Endothelial cell of umbilical vein (primary cell): ENCODE measurements at regions not wholly inside any gene's neighbourhood (a gene's known extent, or its start where the extent isn't known, plus 50 kb on each side); places are given as distances from the start of the nearest gene placed in this dataset.

Experiments used
- EZH2 ChIP-seq: IDR thresholded peaks from 2 replicates; pipeline ENCODE4 v1.6.1; 2012; ENCODE audit warnings: borderline replicate concordance, low read depth, mild to moderate bottlenecking, moderate library complexity, low read length, inconsistent platforms; ENCODE audit not compliant: severe bottlenecking
- GATA2 ChIP-seq: IDR thresholded peaks from 2 replicates; pipeline ENCODE4 v1.7.0; 2011; ENCODE audit warnings: low read depth, mild to moderate bottlenecking, moderate library complexity, mixed read lengths, low read length; ENCODE audit not compliant: insufficient read length, insufficient read depth
- JUN ChIP-seq: IDR thresholded peaks from 2 replicates; pipeline ENCODE4 v1.6.1; 2011; ENCODE audit warnings: borderline replicate concordance, low read depth; ENCODE audit not compliant: insufficient read length, insufficient read depth
- POLR2A ChIP-seq: IDR thresholded peaks from 2 replicates; pipeline ENCODE4 v1.6.1; 2012; ENCODE audit warnings: low read depth, mild to moderate bottlenecking, control low read depth, low read length
- POLR2AphosphoS5 ChIP-seq: IDR thresholded peaks from 2 replicates; pipeline ENCODE4 v1.6.1; 2012; ENCODE audit warnings: low read depth, mild to moderate bottlenecking, control low read depth, low read length, moderate library complexity; ENCODE audit not compliant: insufficient read depth
- TF ChIP-seq, protein P1 (sequence below), 2 donors: IDR thresholded peaks; 1 replicate in 1 of 2; 2 replicates in 1 of 2; pipeline ENCODE4 v1.5.1; 2011; ENCODE audit warnings: low read length in 2 of 2, mild to moderate bottlenecking in 2 of 2, moderate library complexity in 2 of 2, control low read depth in 1 of 2, inconsistent platforms in 1 of 2, low read depth in 1 of 2; ENCODE audit not compliant: insufficient read depth in 1 of 2; ENCODE audit errors: extremely low read depth in 1 of 2

DNA sequence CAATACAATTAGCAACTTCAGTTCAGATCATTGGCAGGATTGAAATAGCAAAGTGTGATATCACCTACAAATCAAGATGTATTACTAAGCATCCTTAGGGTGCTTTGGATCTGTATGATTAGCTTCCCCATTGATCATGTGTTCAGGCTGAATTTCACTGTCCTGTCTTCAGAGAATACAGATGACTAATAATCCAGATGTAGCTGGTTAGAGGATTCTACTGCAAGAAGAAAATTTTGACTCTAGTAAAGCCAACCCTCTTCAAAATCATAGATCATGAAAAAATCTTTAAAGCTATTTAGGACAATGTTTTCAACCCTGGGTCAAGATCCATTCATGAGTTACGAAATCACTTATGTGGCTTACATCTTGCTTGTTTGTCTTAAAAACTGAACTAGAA, 184.4 kb downstream of the PTGER3 start:
- TF ChIP-seq, protein P1, sequence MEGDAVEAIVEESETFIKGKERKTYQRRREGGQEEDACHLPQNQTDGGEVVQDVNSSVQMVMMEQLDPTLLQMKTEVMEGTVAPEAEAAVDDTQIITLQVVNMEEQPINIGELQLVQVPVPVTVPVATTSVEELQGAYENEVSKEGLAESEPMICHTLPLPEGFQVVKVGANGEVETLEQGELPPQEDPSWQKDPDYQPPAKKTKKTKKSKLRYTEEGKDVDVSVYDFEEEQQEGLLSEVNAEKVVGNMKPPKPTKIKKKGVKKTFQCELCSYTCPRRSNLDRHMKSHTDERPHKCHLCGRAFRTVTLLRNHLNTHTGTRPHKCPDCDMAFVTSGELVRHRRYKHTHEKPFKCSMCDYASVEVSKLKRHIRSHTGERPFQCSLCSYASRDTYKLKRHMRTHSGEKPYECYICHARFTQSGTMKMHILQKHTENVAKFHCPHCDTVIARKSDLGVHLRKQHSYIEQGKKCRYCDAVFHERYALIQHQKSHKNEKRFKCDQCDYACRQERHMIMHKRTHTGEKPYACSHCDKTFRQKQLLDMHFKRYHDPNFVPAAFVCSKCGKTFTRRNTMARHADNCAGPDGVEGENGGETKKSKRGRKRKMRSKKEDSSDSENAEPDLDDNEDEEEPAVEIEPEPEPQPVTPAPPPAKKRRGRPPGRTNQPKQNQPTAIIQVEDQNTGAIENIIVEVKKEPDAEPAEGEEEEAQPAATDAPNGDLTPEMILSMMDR (IDR thresholded peaks at IDR 0.05; ENCODE audit: extremely low read depth in 1 of 2, insufficient read depth in 1 of 2, low read depth in 1 of 2, low read length in 2 of 2): no peak
- TF ChIP-seq POLR2AphosphoS5 (no peak), EZH2 (no peak), POLR2A (no peak), JUN (no peak), GATA2 (no peak)
